AG09319 (cell line): ENCODE measurements at regions not wholly inside any gene's neighbourhood (a gene's known extent, or its start where the extent isn't known, plus 50 kb on each side); places are given as distances from the start of the nearest gene placed in this dataset.
A peak's percentile ranks its signal among the peaks of the same experiment; 100 is the strongest.

Experiments used
- DNase-seq: peaks from one replicate; pipeline ENCODE4 v3.0.0-alpha.2; 2010; ENCODE audit warnings: low read depth; ENCODE audit errors: extremely low read depth
- CTCF ChIP-seq: IDR thresholded peaks from 2 replicates; pipeline ENCODE4 v1.5.1; 2011; ENCODE audit warnings: low read depth, mild to moderate bottlenecking, inconsistent platforms, low read length, moderate library complexity

GRCh38 chr17:34198519-34198918 lies 56.6 kb upstream of the CCL2 start:
- no peak for TF ChIP-seq CTCF
- DNase-seq, result no peak

GRCh38 chr17:34199454-34199853 lies 55.6 kb upstream of the CCL2 start:
- TF ChIP-seq CTCF, result no peak
- DNase-seq, result no peak

- TF ChIP-seq CTCF, result no peak; the same call in none of the 2 replicates
- peak; percentile 68 for DNase-seq
Observed at GRCh38 chr17:34199932-34200534, 55.1 kb upstream of the CCL2 start.

GRCh38 chr17:34201225-34201624 lies 53.9 kb upstream of the CCL2 start:
- DNase-seq, result no peak
- no peak for TF ChIP-seq CTCF

- DNase-seq, result no peak
- TF ChIP-seq CTCF, result no peak
Observed at GRCh38 chr17:34201767-34202166, 53.3 kb upstream of the CCL2 start.

- TF ChIP-seq CTCF, result no peak
- no peak for DNase-seq
Observed at GRCh38 chr17:34203018-34203638, 52.0 kb upstream of the CCL2 start.

GRCh38 chr17:34204402-34204801 lies 50.7 kb upstream of the CCL2 start:
- TF ChIP-seq CTCF, result no peak
- DNase-seq, result no peak
